ENCODE measurements at regions not wholly inside any gene's neighbourhood (a gene's known extent, or its start where the extent isn't known, plus 50 kb on each side); places are given as distances from the start of the nearest gene placed in this dataset.

- TF ChIP-seq CTCF (conservative IDR thresholded peaks at IDR 0.05; ENCODE audit: low read depth in 2 of 2) = no peak
- TF ChIP-seq EZH2phosphoT487 (IDR thresholded peaks at IDR 0.05; ENCODE audit: unreplicated experiment) = no peak
- TF ChIP-seq EZH2 (IDR thresholded peaks at IDR 0.05; ENCODE audit: low read depth, unreplicated experiment) = no peak
- TF ChIP-seq POLR2AphosphoS5 (IDR thresholded peaks at IDR 0.05; ENCODE audit: low read depth) = no peak
- TF ChIP-seq REST (IDR thresholded peaks at IDR 0.05; ENCODE audit: unreplicated experiment) = no peak
- TF ChIP-seq ZNF114 (CRISPR knock-in tag; IDR thresholded peaks at IDR 0.05) = no peak
- no peak for TF ChIP-seq ZNF462 (CRISPR knock-in tag; IDR thresholded peaks at IDR 0.05)
- no peak for TF ChIP-seq CREB1 (CRISPR knock-in tag; IDR thresholded peaks at IDR 0.05; ENCODE audit: low read depth)
- TF ChIP-seq JUNB (IDR thresholded peaks at IDR 0.05; ENCODE audit: unreplicated experiment) = no peak
- no peak for TF ChIP-seq NANOG (IDR thresholded peaks at IDR 0.05; ENCODE audit: borderline replicate concordance)
- no peak for TF ChIP-seq ETS1 (IDR thresholded peaks at IDR 0.05)
Measured at GRCh38 chr12:93290391-93290790, 87.3 kb upstream of the NUDT4 start.
